K562 (cell line): ENCODE measurements at regions not wholly inside any gene's neighbourhood (a gene's known extent, or its start where the extent isn't known, plus 50 kb on each side); places are given as distances from the start of the nearest gene placed in this dataset.

Experiments
- ATAC-seq: fragments of 200-7000 bp; cut with Tn5 transposase; 3 replicates; pipeline ENCODE4 v1.9.1; 2020; ENCODE audit warnings: moderate library complexity
- BruUV-seq: library from RNA; stranded (reverse); fragments of 400-500 nt; replicated peaks from 2 replicates; lab custom pipeline; 2021; lab: Mats Ljungman, UMichigan
- CTCF ChIA-PET: fragments of 300-600 bp; formaldehyde crosslinking; extraction: SDS; loops from one replicate; lab custom pipeline; 2021; ENCODE audit warnings: low intra/inter-chr PET ratio; lab: Yijun Ruan, JAX
- POLR2A ChIA-PET: fragments of 300-600, 350-650 bp; sonication (Branson Sonifier 250); formaldehyde crosslinking; extraction: SDS; loops from one replicate; lab custom pipeline; 2021; ENCODE audit warnings: antibody characterized with exemption, inconsistent platforms; lab: Yijun Ruan, JAX
- DNase-seq, 4 experiments: peaks; one replicate each; pipeline versions ENCODE4 v3.0.0 to v3.0.0-alpha.2; 2011 to 2018; ENCODE audit warnings: low spot score in 3 of 4, mixed read lengths in 3 of 4; ENCODE audit errors: extremely low read depth in 1 of 4
- FAIRE-seq: peaks from 2 replicates; lab custom pipeline; 2011; peaks lifted over from hg19 to GRCh38; lab: Jason Lieb, UNC
- H2AFZ ChIP-seq: 2 replicates; pipeline ENCODE4 v1.6.0; 2011; ENCODE audit warnings: low read depth, low read length, control low read depth, inconsistent platforms
- H3K27ac ChIP-seq: fragments of 200-600 bp; 3 replicates; pipeline ENCODE4 v1.8.0; 2011; ENCODE audit warnings: low read depth, mild to moderate bottlenecking, control low read depth, inconsistent platforms, low read length, moderate library complexity, mixed read lengths; ENCODE audit errors: extremely low read depth
- H3K27me3 ChIP-seq, 2 experiments: fragments of 300-600 bp in 1 of 2; 2 replicates in 1 of 2; 3 replicates in 1 of 2; pipeline versions ENCODE4 v1.6.0 to v1.8.0; 2011; ENCODE audit warnings: inconsistent platforms in 2 of 2, low read length in 2 of 2, mild to moderate bottlenecking in 1 of 2, mixed read lengths in 1 of 2, moderate library complexity in 1 of 2; ENCODE audit not compliant: control insufficient read depth in 2 of 2, insufficient read depth in 2 of 2
- H3K36me3 ChIP-seq: fragments of 300-600 bp; 3 replicates; pipeline ENCODE4 v1.8.0; 2011; ENCODE audit warnings: mild to moderate bottlenecking, low read length, inconsistent platforms; ENCODE audit not compliant: control insufficient read depth, insufficient read depth
- H3K4me1 ChIP-seq, 2 experiments: fragments of 200-600 bp in 1 of 2; replicated peaks in 1 of 2; 2 replicates in 1 of 2; 3 replicates in 1 of 2; pipeline versions ENCODE4 v1.5.1 to v1.8.0; 2011; ENCODE audit warnings: inconsistent platforms in 2 of 2, low read length in 2 of 2, mild to moderate bottlenecking in 1 of 2, mixed read lengths in 1 of 2, moderate library complexity in 1 of 2; ENCODE audit not compliant: control insufficient read depth in 2 of 2, insufficient read depth in 2 of 2
- H3K4me2 ChIP-seq: 2 replicates; pipeline ENCODE4 v1.6.1; 2011; ENCODE audit warnings: low read length, control low read depth, inconsistent platforms, mixed read lengths; ENCODE audit not compliant: insufficient read depth
- H3K4me3 ChIP-seq: fragments of 200-600 bp; sonication (generic), shearing (Covaris generic); 2 replicates; pipeline ENCODE4 v1.5.1; 2016; ENCODE audit warnings: control low read depth, inconsistent platforms
- H3K79me2 ChIP-seq: fragments of 200-600 bp; 3 replicates; pipeline ENCODE4 v1.8.0; 2011; ENCODE audit warnings: low read length, inconsistent platforms; ENCODE audit not compliant: control insufficient read depth, insufficient read depth
- H3K9ac ChIP-seq, 2 experiments: 2 replicates each; pipeline versions ENCODE4 v1.6.0 to v1.6.1; 2011; ENCODE audit warnings: low read depth in 2 of 2, low read length in 2 of 2, control low read depth in 1 of 2, inconsistent platforms in 1 of 2, mild to moderate bottlenecking in 1 of 2, mixed read lengths in 1 of 2; ENCODE audit not compliant: insufficient read depth in 1 of 2
- H3K9me1 ChIP-seq: one replicate; pipeline ENCODE4 v1.6.0; 2011; ENCODE audit warnings: inconsistent platforms, mild to moderate bottlenecking, low read length, moderate library complexity; ENCODE audit not compliant: control insufficient read depth, insufficient read depth
- H3K9me3 ChIP-seq: replicated peaks from 2 replicates; pipeline ENCODE4 v1.5.1; 2011; ENCODE audit warnings: low read depth, low read length, inconsistent platforms; ENCODE audit not compliant: control insufficient read depth, insufficient read depth
- H4K20me1 ChIP-seq: replicated peaks from 2 replicates; pipeline ENCODE4 v1.6.1; 2011; ENCODE audit warnings: low read length, inconsistent platforms, mixed read lengths; ENCODE audit not compliant: control insufficient read depth, insufficient read depth
- ATF2 ChIP-seq: sonication (generic); formaldehyde crosslinking; IDR thresholded peaks from 2 replicates; pipeline ENCODE4 v1.8.1; 2022; ENCODE audit warnings: missing genetic modification reagents
- DDX20 ChIP-seq: fragments of 450-650 bp; IDR thresholded peaks from 2 replicates; pipeline ENCODE4 v1.6.1; 2016; ENCODE audit warnings: missing genetic modification characterization, low read depth, mild to moderate bottlenecking, missing compliant biosample characterization, moderate library complexity
- FOXK2 ChIP-seq, 2 experiments: fragments of 450-650 bp; IDR thresholded peaks in 1 of 2; conservative IDR thresholded peaks in 1 of 2; 2 replicates each; pipeline ENCODE4 v1.6.1; 2016; ENCODE audit warnings: low read depth in 2 of 2, mild to moderate bottlenecking in 1 of 2
- HDAC6 ChIP-seq: IDR thresholded peaks from 2 replicates; pipeline ENCODE4 v1.6.1; 2012; ENCODE audit warnings: low read depth, mild to moderate bottlenecking, control low read depth, inconsistent platforms, low read length, moderate library complexity
- PTBP1 ChIP-seq: fragments of 200-400 bp; formaldehyde crosslinking; IDR thresholded peaks from 2 replicates; pipeline ENCODE4 v1.6.1; 2017; ENCODE audit warnings: low read depth, low read length
- SAFB2 ChIP-seq: fragments of 200-400 bp; formaldehyde crosslinking; IDR thresholded peaks from 2 replicates; pipeline ENCODE4 v1.6.1; 2018; ENCODE audit warnings: borderline replicate concordance, low read length, low read depth, moderate library complexity; ENCODE audit not compliant: severe bottlenecking
- SIX5 ChIP-seq, 2 experiments: IDR thresholded peaks; 2 replicates each; pipeline ENCODE4 v1.6.1; 2011; ENCODE audit warnings: low read length in 2 of 2, borderline replicate concordance in 1 of 2, low read depth in 1 of 2, mild to moderate bottlenecking in 1 of 2, moderate library complexity in 1 of 2; ENCODE audit not compliant: insufficient read depth in 1 of 2
- SMAD3 ChIP-seq: fragments of 450-650 bp; formaldehyde crosslinking; conservative IDR thresholded peaks from 2 replicates; pipeline ENCODE4 v1.4.0; 2020; ENCODE audit warnings: mild to moderate bottlenecking
- ZBTB9 ChIP-seq: fragments of 450-650 bp; formaldehyde crosslinking; IDR thresholded peaks from 2 replicates; pipeline ENCODE4 v1.4.0; 2020; ENCODE audit warnings: mild to moderate bottlenecking, moderate library complexity
- ZFP1 ChIP-seq: fragments of 450-650 bp; formaldehyde crosslinking; IDR thresholded peaks from 2 replicates; pipeline ENCODE4 v1.4.0; 2020; ENCODE audit warnings: mild to moderate bottlenecking, mixed read lengths
- ZNF655 ChIP-seq: fragments of 250-450 bp; sonication (Bioruptor Pico); IDR thresholded peaks from 2 replicates; pipeline ENCODE4 v1.5.0; 2021
- ZNF830 ChIP-seq: fragments of 250-450 bp; sonication (Bioruptor Pico); IDR thresholded peaks from 2 replicates; pipeline ENCODE4 v1.5.0; 2021; ENCODE audit warnings: mild to moderate bottlenecking
- WGBS: fragments of 100-300 bp; shearing (Covaris generic); methylation state at CpG from one replicate; pipeline ENCODE4 v1.1.6; 2016; ENCODE audit warnings: low coverage, mixed read lengths; ENCODE audit not compliant: insufficient coverage; ENCODE audit errors: missing lambda C conversion rate; 5-methylcytosine and 5-hydroxymethylcytosine counted together
- in situ Hi-C: fragments of 300-500 bp; cut with MboI; formaldehyde crosslinking; loops from 4 replicates; pipeline ENCODE4 v1.15.0; 2018; ENCODE audit warnings: inconsistent platforms, mixed read lengths
- intact Hi-C: fragments of 100-400 bp; cut with micrococcal nuclease; formaldehyde crosslinking; loops from 2 replicates; pipeline ENCODE4 v1.14.2; 2022
- TF ChIP-seq, protein P1 (sequence below): fragments of 200-800 bp; sonication (Bioruptor generic); IDR thresholded peaks from 2 replicates; pipeline ENCODE4 v1.6.1; 2017; ENCODE audit warnings: missing genetic modification characterization, missing compliant biosample characterization

- no peak for TF ChIP-seq ATF2 (CRISPR knock-in tag)
- TF ChIP-seq ZNF655 (CRISPR knock-in tag) = no peak
- TF ChIP-seq ZNF830 (CRISPR knock-in tag) = no peak
Measured at GRCh38 chr10:42981358-42982236, 95.3 kb upstream of the RET start (continued).

DNA sequence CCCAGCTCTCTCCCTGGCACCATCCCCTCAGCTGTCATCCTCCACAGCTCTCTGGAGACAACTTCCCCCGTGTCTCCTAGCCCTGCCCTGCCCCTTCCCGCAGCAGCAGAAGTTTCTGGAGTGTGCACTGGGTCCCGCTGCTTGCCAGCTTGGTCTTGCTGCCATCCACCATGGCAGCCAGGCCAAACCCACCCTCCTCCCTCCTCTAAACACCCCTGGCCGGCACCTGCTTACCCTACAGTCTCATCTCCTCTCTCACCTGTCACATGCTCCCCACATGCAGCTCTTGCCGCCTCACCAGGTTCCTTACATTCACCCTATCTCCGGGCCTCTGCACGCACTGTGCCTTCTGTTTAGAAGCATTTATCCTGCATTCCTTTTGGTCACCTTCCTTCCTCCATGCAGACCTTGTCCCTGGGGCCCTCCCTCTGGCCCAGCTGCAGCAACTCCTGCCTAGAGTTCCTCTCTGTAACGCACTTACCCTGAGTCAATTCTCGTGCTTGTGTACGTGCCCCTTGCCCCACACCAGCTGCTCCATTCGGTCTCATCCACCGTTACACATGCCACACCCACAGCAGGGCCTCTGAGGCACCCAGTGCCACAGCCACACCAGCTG is 93.9 kb upstream of the RET start:
- ATAC-seq (no peak), DNase-seq (no peak), FAIRE-seq (no peak)
- Histone ChIP-seq H3K36me3 (no peaks in the 10 kb centered on the region), H3K4me3 (no peak overlapping the region), H3K4me1 (peaks cover 0 to 21% of the 10 kb centered on the region in 2 experiments; a peak in 3 of 5 replicates), H3K9me1 (peaks cover 3% of the 10 kb centered on the region), H3K79me2 (no peaks in the 10 kb centered on the region), H4K20me1 (peaks cover 4% of the 10 kb centered on the region; the same call in 1 of the 2 replicates), H2AFZ (no peak overlapping the region), H3K4me2 (no peak overlapping the region), H3K9me3 (no peaks in the 10 kb centered on the region), H3K9ac (no peak overlapping the region), H3K27me3 (peaks cover 0 to 35% of the 10 kb centered on the region in 2 experiments; a peak in 1 of 5 replicates), H3K27ac (no peak overlapping the region)
- intact Hi-C loops = loop anchor here (10.0 kb wide), 1 partner anchor 92 kb away; the partner anchor contains the start of gene RET
- TF ChIP-seq ZBTB9 (no peak), SMAD3 (CRISPR knock-in tag) (no peak), SIX5 (IDR thresholded peaks at IDR 0.05; ENCODE audit: borderline replicate concordance in 1 of 2, insufficient read depth in 1 of 2, low read depth in 1 of 2, low read length in 2 of 2) (no peak), ZFP1 (CRISPR knock-in tag) (no peak), FOXK2 (conservative IDR thresholded peaks at IDR 0.05 in 1 of 2, IDR thresholded peaks at IDR 0.05 in 1 of 2; ENCODE audit: low read depth in 2 of 2) (no peak), DDX20 (tag) (no peak), HDAC6 (no peak), PTBP1 (no peak), SAFB2 (no peak)
- TF ChIP-seq, protein P1, sequence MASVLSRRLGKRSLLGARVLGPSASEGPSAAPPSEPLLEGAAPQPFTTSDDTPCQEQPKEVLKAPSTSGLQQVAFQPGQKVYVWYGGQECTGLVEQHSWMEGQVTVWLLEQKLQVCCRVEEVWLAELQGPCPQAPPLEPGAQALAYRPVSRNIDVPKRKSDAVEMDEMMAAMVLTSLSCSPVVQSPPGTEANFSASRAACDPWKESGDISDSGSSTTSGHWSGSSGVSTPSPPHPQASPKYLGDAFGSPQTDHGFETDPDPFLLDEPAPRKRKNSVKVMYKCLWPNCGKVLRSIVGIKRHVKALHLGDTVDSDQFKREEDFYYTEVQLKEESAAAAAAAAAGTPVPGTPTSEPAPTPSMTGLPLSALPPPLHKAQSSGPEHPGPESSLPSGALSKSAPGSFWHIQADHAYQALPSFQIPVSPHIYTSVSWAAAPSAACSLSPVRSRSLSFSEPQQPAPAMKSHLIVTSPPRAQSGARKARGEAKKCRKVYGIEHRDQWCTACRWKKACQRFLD (CRISPR knock-in tag) = no peak
- BruUV-seq = no TSS peak
- WGBS = under 1% methylated on average over 12 of the region's 12 CpGs
- in situ Hi-C loops = no loop called here
- CTCF ChIA-PET = no interaction called here
- POLR2A ChIA-PET = no interaction called here
